Caco-2 (cell line): ENCODE measurements at regions not wholly inside any gene's neighbourhood (a gene's known extent, or its start where the extent isn't known, plus 50 kb on each side); places are given as distances from the start of the nearest gene placed in this dataset.

ENCODE experiments used
- BruUV-seq: library from RNA; stranded (reverse); fragments of 400-500 nt; replicated peaks from 2 replicates; lab custom pipeline; 2021; lab: Mats Ljungman, UMichigan
- CTCF ChIA-PET: fragments of 300-600 bp; sonication (Branson Sonifier 250); formaldehyde crosslinking; loops from one replicate; lab custom pipeline; 2022; ENCODE audit warnings: antibody characterized with exemption; lab: Charles Lee
- POLR2A ChIA-PET: fragments of 300-600 bp; sonication (Branson Sonifier 250); formaldehyde crosslinking; loops from one replicate; lab custom pipeline; 2022; ENCODE audit warnings: antibody characterized with exemption; lab: Charles Lee
- DNase-seq, 2 experiments: peaks; one replicate each; pipeline versions ENCODE4 v3.0.0 to v3.0.0-alpha.2; 2020 to 2022
- H3K27me3 ChIP-seq: replicated peaks from 2 replicates; pipeline ENCODE4 v1.6.0; 2011; ENCODE audit warnings: low read length; ENCODE audit not compliant: control insufficient read depth, insufficient read depth
- H3K36me3 ChIP-seq: 2 replicates; pipeline ENCODE4 v1.5.1; 2011; ENCODE audit warnings: low read length; ENCODE audit not compliant: control insufficient read depth, insufficient read depth
- H3K4me1 ChIP-seq: fragments of 250-450 bp; sonication (Bioruptor Pico); 2 replicates; pipeline ENCODE4 v1.5.1; 2020; ENCODE audit warnings: mild to moderate bottlenecking
- H3K4me3 ChIP-seq: 2 replicates; pipeline ENCODE4 v1.5.1; 2011; ENCODE audit warnings: low read depth, mild to moderate bottlenecking, control low read depth, low read length
- H3K9me3 ChIP-seq: fragments of 250-450 bp; sonication (Bioruptor Pico); 2 replicates; pipeline ENCODE4 v1.5.1; 2020; ENCODE audit warnings: mild to moderate bottlenecking, moderate library complexity
- H3K27ac Mint-ChIP-seq: one replicate; pipeline ENCODE4 v1.8.0; 2022; ENCODE audit warnings: mixed read lengths; ENCODE audit not compliant: unreplicated experiment
- H3K27me3 Mint-ChIP-seq: one replicate; pipeline ENCODE4 v1.8.0; 2022; ENCODE audit warnings: mixed read lengths; ENCODE audit not compliant: insufficient read depth, unreplicated experiment
- H3K36me3 Mint-ChIP-seq: one replicate; pipeline ENCODE4 v1.8.0; 2022; ENCODE audit warnings: mild to moderate bottlenecking, mixed read lengths; ENCODE audit not compliant: insufficient read depth, unreplicated experiment
- H3K4me1 Mint-ChIP-seq: one replicate; pipeline ENCODE4 v1.8.0; 2022; ENCODE audit warnings: low read depth, mixed read lengths; ENCODE audit not compliant: unreplicated experiment
- H3K4me3 Mint-ChIP-seq: one replicate; pipeline ENCODE4 v1.8.0; 2022; ENCODE audit warnings: mild to moderate bottlenecking, moderate library complexity, mixed read lengths; ENCODE audit not compliant: unreplicated experiment
- H3K9me3 Mint-ChIP-seq: one replicate; pipeline ENCODE4 v1.8.0; 2022; ENCODE audit warnings: mixed read lengths; ENCODE audit not compliant: unreplicated experiment
- intact Hi-C: fragments of 100-400 bp; cut with micrococcal nuclease; formaldehyde crosslinking; loops from one replicate; pipeline ENCODE4 v1.10.0; 2022; ENCODE audit not compliant: unreplicated experiment
- TF ChIP-seq, protein P1 (sequence below), 2 experiments: fragments of 200-600 bp in 1 of 2; IDR thresholded peaks; 1 replicate in 1 of 2; 2 replicates in 1 of 2; pipeline versions ENCODE4 v1.5.1 to v1.8.0; 2011 to 2022; ENCODE audit warnings: antibody characterized with exemption in 1 of 2, control low read depth in 1 of 2, inconsistent platforms in 1 of 2, low read depth in 1 of 2, low read length in 1 of 2, mild to moderate bottlenecking in 1 of 2, moderate library complexity in 1 of 2; ENCODE audit not compliant: insufficient read depth in 1 of 2, severe bottlenecking in 1 of 2, unreplicated experiment in 1 of 2

DNA sequence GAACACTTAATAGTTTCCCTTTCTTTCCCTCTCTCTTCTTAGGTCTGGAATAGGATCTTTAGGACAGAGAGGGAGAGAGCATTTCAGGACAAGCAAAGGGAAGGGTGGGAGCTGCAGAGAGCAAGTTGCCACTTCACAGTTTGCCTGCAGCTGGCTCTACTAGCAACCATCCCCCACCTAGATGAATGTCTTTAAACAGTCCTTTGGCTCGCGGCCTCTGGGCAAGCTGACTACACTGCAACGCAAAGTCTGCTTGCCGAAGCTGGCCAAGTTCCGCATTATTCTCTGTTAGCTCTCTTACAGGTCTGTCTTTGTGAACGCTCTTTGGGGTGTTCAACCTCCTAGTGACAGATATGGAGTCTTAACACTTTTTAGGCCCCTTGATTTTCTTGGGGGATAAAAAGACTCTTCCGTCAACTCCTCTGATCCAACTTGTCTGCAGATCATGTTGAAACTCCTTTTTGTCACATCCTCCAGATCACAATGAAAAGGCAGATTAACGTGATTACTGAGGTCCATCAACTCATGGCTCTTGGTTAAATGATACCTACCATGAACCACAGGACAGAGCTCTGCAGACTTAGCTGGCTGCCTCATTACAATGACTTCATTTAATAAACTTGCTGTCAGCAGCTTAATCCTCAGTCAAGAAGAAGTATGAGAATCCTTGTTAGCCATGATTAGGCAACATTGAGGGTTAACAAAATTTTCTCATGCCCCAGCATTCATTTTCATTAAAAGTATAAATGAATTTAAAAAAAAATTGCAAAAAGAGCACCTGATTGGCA lies 74.6 kb downstream of the SLC4A3 start:
- POLR2A ChIA-PET, result no interaction called here
- BruUV-seq, result no TSS peak
- H3K4me1 ChIP-seq, result peaks cover 6% of the 10 kb centered on the region
- intact Hi-C loops, result no loop called here
- no peak overlapping the region for H3K4me3 ChIP-seq
- Mint-ChIP-seq H3K27ac (no peak overlapping the region), H3K27me3 (peaks cover 6% of the 10 kb centered on the region), H3K36me3 (no peaks in the 10 kb centered on the region), H3K4me1 (peaks cover 8% of the 10 kb centered on the region), H3K9me3 (no peaks in the 10 kb centered on the region), H3K4me3 (no peak overlapping the region)
- no peaks in the 10 kb centered on the region for H3K9me3 ChIP-seq
- H3K27me3 ChIP-seq, result no peaks in the 10 kb centered on the region
- TF ChIP-seq, protein P1, sequence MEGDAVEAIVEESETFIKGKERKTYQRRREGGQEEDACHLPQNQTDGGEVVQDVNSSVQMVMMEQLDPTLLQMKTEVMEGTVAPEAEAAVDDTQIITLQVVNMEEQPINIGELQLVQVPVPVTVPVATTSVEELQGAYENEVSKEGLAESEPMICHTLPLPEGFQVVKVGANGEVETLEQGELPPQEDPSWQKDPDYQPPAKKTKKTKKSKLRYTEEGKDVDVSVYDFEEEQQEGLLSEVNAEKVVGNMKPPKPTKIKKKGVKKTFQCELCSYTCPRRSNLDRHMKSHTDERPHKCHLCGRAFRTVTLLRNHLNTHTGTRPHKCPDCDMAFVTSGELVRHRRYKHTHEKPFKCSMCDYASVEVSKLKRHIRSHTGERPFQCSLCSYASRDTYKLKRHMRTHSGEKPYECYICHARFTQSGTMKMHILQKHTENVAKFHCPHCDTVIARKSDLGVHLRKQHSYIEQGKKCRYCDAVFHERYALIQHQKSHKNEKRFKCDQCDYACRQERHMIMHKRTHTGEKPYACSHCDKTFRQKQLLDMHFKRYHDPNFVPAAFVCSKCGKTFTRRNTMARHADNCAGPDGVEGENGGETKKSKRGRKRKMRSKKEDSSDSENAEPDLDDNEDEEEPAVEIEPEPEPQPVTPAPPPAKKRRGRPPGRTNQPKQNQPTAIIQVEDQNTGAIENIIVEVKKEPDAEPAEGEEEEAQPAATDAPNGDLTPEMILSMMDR (IDR thresholded peaks at IDR 0.05; ENCODE audit: insufficient read depth in 1 of 2, low read depth in 1 of 2, low read length in 1 of 2, severe bottlenecking in 1 of 2, unreplicated experiment in 1 of 2), result no peak
- CTCF ChIA-PET, result interaction anchor here (1.0 kb wide), 1 partner anchor 13 kb away, joined by 3 read pairs; no protein-coding TSS in a partner anchor
- no peaks in the 10 kb centered on the region for H3K36me3 ChIP-seq
- DNase-seq, result no peak

DNA sequence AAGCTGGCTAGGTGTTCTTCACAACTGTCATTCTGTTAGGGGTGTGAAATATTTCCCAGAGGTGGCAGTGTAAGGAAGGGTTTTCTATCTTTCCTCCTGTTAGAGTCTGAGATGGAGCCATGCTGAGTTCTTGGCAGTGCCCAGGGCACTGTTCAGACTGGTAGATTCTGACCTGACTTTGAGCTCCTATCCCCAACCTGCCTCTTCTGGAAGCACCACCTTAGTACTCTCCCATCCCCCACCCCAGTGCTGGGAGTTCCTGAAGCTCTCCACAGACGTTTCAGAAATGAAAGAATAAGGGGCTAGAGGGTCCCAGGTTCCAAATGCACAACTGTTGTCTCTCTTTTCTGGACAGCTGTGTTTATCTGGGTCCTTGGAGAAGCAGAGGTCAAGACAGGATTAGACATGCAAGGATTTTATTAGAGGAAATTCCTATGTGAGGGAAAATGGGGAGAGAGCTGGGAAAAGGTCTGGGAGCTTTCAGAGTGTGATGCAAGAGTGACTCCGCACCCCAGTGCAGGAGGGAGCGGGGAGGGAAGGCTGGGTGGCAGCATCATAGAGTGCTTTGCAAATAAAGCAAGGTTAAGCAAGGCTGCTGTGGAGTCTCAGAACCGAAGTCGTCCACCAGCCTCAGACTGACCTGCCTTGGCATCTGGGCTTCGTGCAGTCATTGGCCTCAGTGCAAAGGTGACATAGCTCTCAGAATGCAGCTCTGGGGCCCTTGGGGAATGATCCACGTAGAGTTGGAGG lies 75.5 kb downstream of the SLC4A3 start:
- no peak for DNase-seq
- CTCF ChIA-PET, result interaction anchor here (1.0 kb wide), 1 partner anchor 14 kb away, joined by 3 read pairs; no protein-coding TSS in a partner anchor
- H3K36me3 Mint-ChIP-seq, result no peaks in the 10 kb centered on the region
- POLR2A ChIA-PET, result no interaction called here
- H3K27ac Mint-ChIP-seq, result no peak overlapping the region
- TF ChIP-seq, protein P1 (IDR thresholded peaks at IDR 0.05; ENCODE audit: insufficient read depth in 1 of 2, low read depth in 1 of 2, low read length in 1 of 2, severe bottlenecking in 1 of 2, unreplicated experiment in 1 of 2), result no peak
- H3K9me3 Mint-ChIP-seq, result no peaks in the 10 kb centered on the region
- H3K4me3 ChIP-seq, result no peak overlapping the region
- peaks cover 3% of the 10 kb centered on the region for H3K27me3 Mint-ChIP-seq
- no peaks in the 10 kb centered on the region for H3K9me3 ChIP-seq
- no peaks in the 10 kb centered on the region for H3K27me3 ChIP-seq
- H3K36me3 ChIP-seq, result no peaks in the 10 kb centered on the region
- BruUV-seq, result no TSS peak
- H3K4me3 Mint-ChIP-seq, result no peak overlapping the region
- intact Hi-C loops, result no loop called here
- H3K4me1 Mint-ChIP-seq, result peaks cover 8% of the 10 kb centered on the region
- peaks cover 6% of the 10 kb centered on the region for H3K4me1 ChIP-seq

DNA sequence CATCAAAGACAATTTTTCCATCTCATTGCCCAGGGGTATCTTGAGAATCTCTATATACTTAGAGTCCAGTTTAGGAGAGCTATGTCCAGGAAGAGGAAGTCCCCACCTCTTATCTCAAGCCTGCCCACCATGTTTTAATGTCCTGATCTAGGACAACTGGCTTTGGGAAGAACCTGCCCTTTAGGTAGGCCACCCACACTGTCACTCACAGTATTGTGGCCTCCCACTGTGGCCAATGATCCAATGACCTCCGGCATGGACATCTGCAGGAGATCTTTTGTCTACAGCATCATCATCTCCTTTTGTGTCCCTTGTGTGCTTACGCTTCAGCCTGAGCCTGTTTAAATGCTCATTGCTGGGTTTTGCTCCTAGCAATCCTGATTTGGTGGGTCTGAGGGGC lies 77.4 kb downstream of the SLC4A3 start:
- ChIA-PET CTCF (no interaction called here), POLR2A (no interaction called here)
- H3K27ac Mint-ChIP-seq, result no peak overlapping the region
- no peaks in the 10 kb centered on the region for H3K36me3 ChIP-seq
- no peaks in the 10 kb centered on the region for H3K9me3 Mint-ChIP-seq
- no peak overlapping the region for H3K4me3 ChIP-seq
- TF ChIP-seq, protein P1 (IDR thresholded peaks at IDR 0.05; ENCODE audit: insufficient read depth in 1 of 2, low read depth in 1 of 2, low read length in 1 of 2, severe bottlenecking in 1 of 2, unreplicated experiment in 1 of 2), result no peak
- H3K27me3 Mint-ChIP-seq, result peaks cover 3% of the 10 kb centered on the region
- intact Hi-C loops, result no loop called here
- no peaks in the 10 kb centered on the region for H3K36me3 Mint-ChIP-seq
- no peaks in the 10 kb centered on the region for H3K9me3 ChIP-seq
- no peak overlapping the region for H3K4me3 Mint-ChIP-seq
- no peak for DNase-seq
- peaks cover 8% of the 10 kb centered on the region for H3K4me1 Mint-ChIP-seq
- no peaks in the 10 kb centered on the region; the same call in 1 of the 2 replicates for H3K4me1 ChIP-seq
- no TSS peak for BruUV-seq
- H3K27me3 ChIP-seq, result no peaks in the 10 kb centered on the region
